ENCODE measurements at regions not wholly inside any gene's neighbourhood (a gene's known extent, or its start where the extent isn't known, plus 50 kb on each side); places are given as distances from the start of the nearest gene placed in this dataset.

DNA sequence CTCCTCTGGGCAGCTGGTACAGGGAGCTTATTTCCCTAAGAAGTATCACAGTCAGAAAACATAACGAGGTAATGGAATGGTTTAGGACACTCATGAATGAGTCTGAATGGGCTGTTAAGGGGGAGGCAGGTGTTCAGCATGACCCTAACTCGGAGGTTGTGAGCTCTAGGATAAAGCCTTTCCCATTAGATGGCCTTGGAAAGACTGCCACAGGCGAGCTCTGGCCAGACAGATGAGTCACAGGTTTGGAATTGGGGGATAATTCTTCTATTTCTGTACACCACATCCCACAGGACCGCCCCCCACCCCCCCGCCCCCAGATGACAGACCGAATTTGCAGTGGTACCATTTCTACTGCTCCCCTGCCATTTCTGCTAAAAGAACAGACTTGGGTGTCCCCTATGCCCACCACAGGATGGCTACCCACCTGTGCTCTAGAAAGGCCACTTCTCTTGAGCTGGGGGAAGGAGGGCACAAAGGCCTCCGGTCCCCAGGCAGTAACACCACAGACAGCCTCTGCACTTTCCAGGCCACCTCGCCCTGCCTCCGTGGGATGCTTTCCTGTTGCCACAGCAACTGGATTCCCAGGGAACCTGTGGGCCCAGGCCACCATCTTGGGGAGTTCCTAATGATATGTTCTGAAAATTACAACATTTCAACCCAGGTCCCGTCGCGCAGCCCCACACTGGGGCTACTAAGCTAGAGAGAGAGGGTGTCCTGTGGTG, 76.7 kb downstream of the TRIM29 start:
- no peaks in the 10 kb centered on the region for H3K36me3 ChIP-seq (ENCODE audit: control insufficient read depth in 4 of 4, insufficient read depth in 4 of 4, low read length in 3 of 4)
- peaks cover 0 to 18% (median 9%) of the 10 kb centered on the region in 5 experiments for H3K27me3 ChIP-seq (replicated peaks in 2 of 5; ENCODE audit: control insufficient read depth in 4 of 5, insufficient read depth in 5 of 5, low read length in 4 of 5)
- DNase-seq: no peak
- H3K4me3 ChIP-seq (ENCODE audit: control insufficient read depth in 1 of 7, extremely low read depth in 1 of 7, insufficient read depth in 4 of 7, low read depth in 2 of 7, low read length in 6 of 7): no peak overlapping the region
- WGBS (ENCODE audit: insufficient coverage): 97% methylated on average over 7 of the region's 12 CpGs
- no peak overlapping the region for H3K27ac ChIP-seq (ENCODE audit: insufficient read depth in 1 of 2, low read depth in 1 of 2, low read length in 2 of 2, poor library complexity in 1 of 2, severe bottlenecking in 2 of 2)
- no peaks in the 10 kb centered on the region for H3K9me3 ChIP-seq (ENCODE audit: control extremely low read depth in 1 of 5, control insufficient read depth in 4 of 5, insufficient read depth in 2 of 5, low read depth in 1 of 5, low read length in 4 of 5)
- ChIA-PET CTCF (interaction anchor here (1.4 kb wide), 1 partner anchor 48 kb away, joined by 4 read pairs; no protein-coding TSS in a partner anchor), POLR2A (no interaction called here)
- no peaks in the 10 kb centered on the region for H3K4me1 ChIP-seq (ENCODE audit: control extremely low read depth in 1 of 4, control insufficient read depth in 4 of 4, insufficient read depth in 4 of 4, low read length in 3 of 4)

DNA sequence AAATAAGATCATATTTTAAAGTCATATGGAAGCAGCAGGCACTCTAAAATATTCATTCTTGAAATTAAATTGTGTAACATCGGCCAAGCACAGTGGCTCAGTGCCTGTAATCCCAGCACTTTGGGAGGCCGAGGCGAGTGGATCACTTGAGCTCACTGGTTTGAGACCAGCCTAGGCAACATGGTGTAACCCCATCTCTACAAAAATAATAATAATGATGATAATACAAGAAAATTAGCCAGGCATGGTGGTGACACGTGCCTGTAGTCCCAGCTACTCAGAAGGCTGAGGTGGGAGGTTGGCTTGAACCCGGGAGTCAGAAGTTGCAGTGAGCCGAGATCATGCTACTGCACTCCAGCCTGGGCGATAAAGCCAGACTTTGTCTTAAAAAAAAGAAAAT, 77.4 kb downstream of the TRIM29 start:
- Histone ChIP-seq H3K27me3 (replicated peaks in 2 of 5; ENCODE audit: control insufficient read depth in 4 of 5, insufficient read depth in 5 of 5, low read length in 4 of 5) (peaks cover 0 to 15% (median 9%) of the 10 kb centered on the region in 5 experiments), H3K9me3 (ENCODE audit: control extremely low read depth in 1 of 5, control insufficient read depth in 4 of 5, insufficient read depth in 2 of 5, low read depth in 1 of 5, low read length in 4 of 5) (no peaks in the 10 kb centered on the region), H3K4me3 (ENCODE audit: control insufficient read depth in 1 of 7, extremely low read depth in 1 of 7, insufficient read depth in 4 of 7, low read depth in 2 of 7, low read length in 6 of 7) (no peak overlapping the region), H3K27ac (ENCODE audit: insufficient read depth in 1 of 2, low read depth in 1 of 2, low read length in 2 of 2, poor library complexity in 1 of 2, severe bottlenecking in 2 of 2) (no peak overlapping the region), H3K36me3 (ENCODE audit: control insufficient read depth in 4 of 4, insufficient read depth in 4 of 4, low read length in 3 of 4) (no peaks in the 10 kb centered on the region), H3K4me1 (ENCODE audit: control extremely low read depth in 1 of 4, control insufficient read depth in 4 of 4, insufficient read depth in 4 of 4, low read length in 3 of 4) (no peaks in the 10 kb centered on the region)
- DNase-seq: no peak
- 96% methylated on average over 5 of the region's 7 CpGs for WGBS (ENCODE audit: insufficient coverage)
- POLR2A ChIA-PET: no interaction called here
- CTCF ChIA-PET: no interaction called here

GRCh38 chr11:120058931-120059330, 79.0 kb downstream of the TRIM29 start:
- ChIA-PET POLR2A (no interaction called here), CTCF (interaction anchor here (0.6 kb wide), 1 partner anchor 12 kb away, joined by 3 read pairs; no protein-coding TSS in a partner anchor)
- H3K27ac ChIP-seq (ENCODE audit: insufficient read depth in 1 of 2, low read depth in 1 of 2, low read length in 2 of 2, poor library complexity in 1 of 2, severe bottlenecking in 2 of 2): no peak overlapping the region
- peaks cover 0 to 2% (median 0%) of the 10 kb centered on the region in 5 experiments for H3K9me3 ChIP-seq (ENCODE audit: control extremely low read depth in 1 of 5, control insufficient read depth in 4 of 5, insufficient read depth in 2 of 5, low read depth in 1 of 5, low read length in 4 of 5)
- 100% methylated on average over 1 of the region's 4 CpGs for WGBS (ENCODE audit: insufficient coverage)
- H3K27me3 ChIP-seq (replicated peaks in 2 of 5; ENCODE audit: control insufficient read depth in 4 of 5, insufficient read depth in 5 of 5, low read length in 4 of 5): peaks cover 0 to 15% (median 8%) of the 10 kb centered on the region in 5 experiments
- H3K4me1 ChIP-seq (ENCODE audit: control extremely low read depth in 1 of 4, control insufficient read depth in 4 of 4, insufficient read depth in 4 of 4, low read length in 3 of 4): no peaks in the 10 kb centered on the region
- H3K36me3 ChIP-seq (ENCODE audit: control insufficient read depth in 4 of 4, insufficient read depth in 4 of 4, low read length in 3 of 4): no peaks in the 10 kb centered on the region
- no peak overlapping the region for H3K4me3 ChIP-seq (ENCODE audit: control insufficient read depth in 1 of 7, extremely low read depth in 1 of 7, insufficient read depth in 4 of 7, low read depth in 2 of 7, low read length in 6 of 7)
- DNase-seq: no peak

GRCh38 chr11:120057595-120058581, 80.0 kb downstream of the TRIM29 start:
- POLR2A ChIA-PET: no interaction called here
- H3K27ac ChIP-seq (ENCODE audit: insufficient read depth in 1 of 2, low read depth in 1 of 2, low read length in 2 of 2, poor library complexity in 1 of 2, severe bottlenecking in 2 of 2): no peak overlapping the region
- peaks cover 0 to 15% (median 9%) of the 10 kb centered on the region in 5 experiments for H3K27me3 ChIP-seq (replicated peaks in 2 of 5; ENCODE audit: control insufficient read depth in 4 of 5, insufficient read depth in 5 of 5, low read length in 4 of 5)
- DNase-seq: no peak
- H3K4me3 ChIP-seq (ENCODE audit: control insufficient read depth in 1 of 7, extremely low read depth in 1 of 7, insufficient read depth in 4 of 7, low read depth in 2 of 7, low read length in 6 of 7): no peak overlapping the region
- WGBS (ENCODE audit: insufficient coverage): 88% methylated on average over 11 of the region's 18 CpGs
- CTCF ChIA-PET: no interaction called here
- H3K4me1 ChIP-seq (ENCODE audit: control extremely low read depth in 1 of 4, control insufficient read depth in 4 of 4, insufficient read depth in 4 of 4, low read length in 3 of 4): no peaks in the 10 kb centered on the region
- no peaks in the 10 kb centered on the region for H3K36me3 ChIP-seq (ENCODE audit: control insufficient read depth in 4 of 4, insufficient read depth in 4 of 4, low read length in 3 of 4)
- peaks cover 0 to 2% (median 0%) of the 10 kb centered on the region in 5 experiments for H3K9me3 ChIP-seq (ENCODE audit: control extremely low read depth in 1 of 5, control insufficient read depth in 4 of 5, insufficient read depth in 2 of 5, low read depth in 1 of 5, low read length in 4 of 5)

DNA sequence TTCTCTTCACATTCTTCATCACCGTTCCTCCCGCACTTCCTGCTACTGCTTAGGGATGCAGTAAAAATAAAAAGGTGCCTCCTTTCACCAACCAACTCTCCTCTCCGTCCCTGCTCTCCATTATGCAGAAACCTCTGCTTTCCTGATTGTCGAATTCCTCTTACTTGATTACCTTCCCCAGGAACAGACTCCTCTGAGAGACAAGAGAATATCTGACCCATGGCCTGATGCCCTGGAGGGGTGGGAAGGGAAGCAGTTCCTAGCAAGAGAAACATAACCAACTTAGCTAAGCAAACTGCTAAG, 80.9 kb downstream of the TRIM29 start:
- Histone ChIP-seq H3K4me3 (ENCODE audit: control insufficient read depth in 1 of 7, extremely low read depth in 1 of 7, insufficient read depth in 4 of 7, low read depth in 2 of 7, low read length in 6 of 7) (no peak overlapping the region), H3K9me3 (ENCODE audit: control extremely low read depth in 1 of 5, control insufficient read depth in 4 of 5, insufficient read depth in 2 of 5, low read depth in 1 of 5, low read length in 4 of 5) (peaks cover 0 to 2% (median 0%) of the 10 kb centered on the region in 5 experiments), H3K27ac (ENCODE audit: insufficient read depth in 1 of 2, low read depth in 1 of 2, low read length in 2 of 2, poor library complexity in 1 of 2, severe bottlenecking in 2 of 2) (no peak overlapping the region), H3K27me3 (replicated peaks in 2 of 5; ENCODE audit: control insufficient read depth in 4 of 5, insufficient read depth in 5 of 5, low read length in 4 of 5) (peaks cover 0 to 19% (median 9%) of the 10 kb centered on the region in 5 experiments), H3K4me1 (ENCODE audit: control extremely low read depth in 1 of 4, control insufficient read depth in 4 of 4, insufficient read depth in 4 of 4, low read length in 3 of 4) (no peaks in the 10 kb centered on the region), H3K36me3 (ENCODE audit: control insufficient read depth in 4 of 4, insufficient read depth in 4 of 4, low read length in 3 of 4) (no peaks in the 10 kb centered on the region)
- ChIA-PET POLR2A (no interaction called here), CTCF (no interaction called here)
- WGBS (ENCODE audit: insufficient coverage): 100% methylated on average over 2 of the region's 4 CpGs
- DNase-seq: no peak

DNA sequence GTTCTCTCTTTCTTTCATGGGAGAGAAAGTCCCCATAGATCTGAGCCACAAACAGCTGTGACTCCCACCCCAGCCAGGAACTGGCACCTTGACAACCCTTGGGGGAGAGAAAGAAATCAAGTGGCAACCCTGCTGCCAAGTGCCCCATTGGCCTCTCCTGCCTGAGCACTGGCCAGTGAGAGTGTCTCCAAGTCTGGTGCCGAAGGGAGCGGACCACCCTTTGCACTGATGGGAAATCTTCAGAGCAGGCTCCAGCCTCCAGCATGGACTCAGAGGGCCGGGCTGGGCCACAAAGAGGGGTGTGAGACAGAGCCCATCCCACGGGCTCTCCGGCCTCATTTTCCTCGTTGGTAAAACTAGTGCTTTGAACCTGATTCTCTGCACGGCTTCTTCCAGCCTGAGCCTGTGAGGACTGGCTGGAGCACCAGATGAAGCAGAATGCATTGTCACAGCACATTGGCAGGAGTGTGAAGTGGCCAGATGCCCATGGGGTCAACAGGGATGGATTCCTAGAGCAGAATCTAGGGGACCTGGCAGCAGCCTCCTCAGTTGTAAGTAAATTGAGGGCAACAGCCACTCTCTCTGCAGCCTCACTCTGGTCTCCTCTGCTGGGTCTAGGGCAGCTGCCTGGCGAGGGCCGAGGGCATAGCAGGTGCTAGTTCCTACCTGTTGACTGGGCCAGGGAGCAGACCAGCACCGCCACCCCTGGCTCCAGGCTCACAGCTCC, 81.4 kb downstream of the TRIM29 start:
- POLR2A ChIA-PET: no interaction called here
- Histone ChIP-seq H3K36me3 (ENCODE audit: control insufficient read depth in 4 of 4, insufficient read depth in 4 of 4, low read length in 3 of 4) (no peaks in the 10 kb centered on the region), H3K27me3 (replicated peaks in 2 of 5; ENCODE audit: control insufficient read depth in 4 of 5, insufficient read depth in 5 of 5, low read length in 4 of 5) (peaks cover 0 to 17% (median 9%) of the 10 kb centered on the region in 5 experiments), H3K27ac (ENCODE audit: insufficient read depth in 1 of 2, low read depth in 1 of 2, low read length in 2 of 2, poor library complexity in 1 of 2, severe bottlenecking in 2 of 2) (no peak overlapping the region), H3K9me3 (ENCODE audit: control extremely low read depth in 1 of 5, control insufficient read depth in 4 of 5, insufficient read depth in 2 of 5, low read depth in 1 of 5, low read length in 4 of 5) (peaks cover 0 to 2% (median 0%) of the 10 kb centered on the region in 5 experiments), H3K4me3 (ENCODE audit: control insufficient read depth in 1 of 7, extremely low read depth in 1 of 7, insufficient read depth in 4 of 7, low read depth in 2 of 7, low read length in 6 of 7) (no peak overlapping the region), H3K4me1 (ENCODE audit: control extremely low read depth in 1 of 4, control insufficient read depth in 4 of 4, insufficient read depth in 4 of 4, low read length in 3 of 4) (no peaks in the 10 kb centered on the region)
- CTCF ChIA-PET: no interaction called here
- DNase-seq: no peak
- 96% methylated on average over 9 of the region's 10 CpGs for WGBS (ENCODE audit: insufficient coverage)
